Endothelial cell of umbilical vein (primary cell): ENCODE measurements at regions not wholly inside any gene's neighbourhood (a gene's known extent, or its start where the extent isn't known, plus 50 kb on each side); places are given as distances from the start of the nearest gene placed in this dataset.

Experiments
- BruUV-seq: library from RNA; stranded (reverse); fragments of 400-500 nt; replicated peaks from 2 replicates; lab custom pipeline; 2021; lab: Mats Ljungman, UMichigan
- CTCF ChIA-PET: fragments of 300-600, 350-600 bp; sonication (Branson Sonifier 250); formaldehyde crosslinking; loops from one replicate; lab custom pipeline; 2021; ENCODE audit warnings: antibody characterized with exemption, inconsistent platforms; lab: Charles Lee
- POLR2A ChIA-PET: fragments of 300-600, 350-600 bp; sonication (Branson Sonifier 250); formaldehyde crosslinking; loops from one replicate; lab custom pipeline; 2021; ENCODE audit warnings: antibody characterized with exemption, inconsistent platforms; lab: Charles Lee
- DNase-seq: peaks from one replicate; pipeline ENCODE4 v3.0.0-alpha.2; 2011; ENCODE audit warnings: low read depth, low spot score
- FAIRE-seq: peaks from 2 replicates; lab custom pipeline; 2011; peaks lifted over from hg19 to GRCh38; lab: Jason Lieb, UNC
- H2AFZ ChIP-seq: 2 replicates; pipeline ENCODE4 v1.6.0; 2012; ENCODE audit warnings: low read depth, low read length, control low read depth, inconsistent platforms
- H3K27ac ChIP-seq: 2 replicates; pipeline ENCODE4 v1.5.1; 2011; ENCODE audit warnings: low read depth, mild to moderate bottlenecking, control low read depth, low read length, moderate library complexity; ENCODE audit not compliant: insufficient read depth
- H3K27me3 ChIP-seq, 2 experiments: 2 replicates each; pipeline versions ENCODE4 v1.6.0 to v1.6.1; 2011; ENCODE audit warnings: low read length in 2 of 2, mixed read lengths in 1 of 2; ENCODE audit not compliant: control insufficient read depth in 2 of 2, insufficient read depth in 2 of 2
- H3K36me3 ChIP-seq, 2 experiments: 2 replicates in 1 of 2; 3 replicates in 1 of 2; pipeline ENCODE4 v1.5.1; 2011; ENCODE audit warnings: low read length in 2 of 2, mild to moderate bottlenecking in 1 of 2, moderate library complexity in 1 of 2; ENCODE audit not compliant: control insufficient read depth in 2 of 2, insufficient read depth in 2 of 2; ENCODE audit errors: extremely low read depth in 1 of 2
- H3K4me1 ChIP-seq: 3 replicates; pipeline ENCODE4 v1.5.1; 2011; ENCODE audit warnings: mild to moderate bottlenecking, low read length; ENCODE audit not compliant: control insufficient read depth, insufficient read depth; ENCODE audit errors: extremely low read depth
- H3K4me2 ChIP-seq: 2 replicates; pipeline ENCODE4 v1.6.1; 2011; ENCODE audit warnings: low read length, control low read depth, mixed read lengths; ENCODE audit not compliant: insufficient read depth
- H3K4me3 ChIP-seq, 3 experiments: fragments of 200-600 bp in 1 of 3; sonication (generic), shearing (Covaris generic) in 1 of 3; replicated peaks in 1 of 3; 2 replicates each; pipeline ENCODE4 v1.5.1; 2011 to 2016; ENCODE audit warnings: control low read depth in 3 of 3, low read length in 3 of 3, mild to moderate bottlenecking in 2 of 3, inconsistent platforms in 1 of 3, low read depth in 1 of 3, moderate library complexity in 1 of 3; ENCODE audit not compliant: insufficient read depth in 1 of 3
- H3K79me2 ChIP-seq: 2 replicates; pipeline ENCODE4 v1.6.0; 2012; ENCODE audit warnings: low read length, inconsistent platforms; ENCODE audit not compliant: control insufficient read depth, insufficient read depth
- H3K9ac ChIP-seq: replicated peaks from 2 replicates; pipeline ENCODE3; 2011; ENCODE audit warnings: low read length, control low read depth; ENCODE audit not compliant: insufficient read depth; ENCODE audit errors: extremely low read depth
- H3K9me1 ChIP-seq: replicated peaks from 3 replicates; pipeline ENCODE4 v1.6.0; 2011; ENCODE audit warnings: mild to moderate bottlenecking, low read length; ENCODE audit not compliant: control insufficient read depth, insufficient read depth; ENCODE audit errors: extremely low read depth
- H3K9me3 ChIP-seq: replicated peaks from 2 replicates; pipeline ENCODE4 v1.5.1; 2012; ENCODE audit warnings: low read length, inconsistent platforms; ENCODE audit not compliant: control insufficient read depth, insufficient read depth
- H4K20me1 ChIP-seq: replicated peaks from 2 replicates; pipeline ENCODE3; 2011; ENCODE audit warnings: mild to moderate bottlenecking, low read length; ENCODE audit not compliant: control insufficient read depth, insufficient read depth; ENCODE audit errors: extremely low read depth
- EZH2 ChIP-seq: IDR thresholded peaks from 2 replicates; pipeline ENCODE4 v1.6.1; 2012; ENCODE audit warnings: borderline replicate concordance, low read depth, mild to moderate bottlenecking, moderate library complexity, low read length, inconsistent platforms; ENCODE audit not compliant: severe bottlenecking
- FOS ChIP-seq: IDR thresholded peaks from 2 replicates; pipeline ENCODE4 v1.6.1; 2011; ENCODE audit warnings: mild to moderate bottlenecking, low read length, moderate library complexity, borderline replicate concordance; ENCODE audit not compliant: insufficient read depth
- GATA2 ChIP-seq: IDR thresholded peaks from 2 replicates; pipeline ENCODE4 v1.7.0; 2011; ENCODE audit warnings: low read depth, mild to moderate bottlenecking, moderate library complexity, mixed read lengths, low read length; ENCODE audit not compliant: insufficient read length, insufficient read depth
- JUN ChIP-seq: IDR thresholded peaks from 2 replicates; pipeline ENCODE4 v1.6.1; 2011; ENCODE audit warnings: borderline replicate concordance, low read depth; ENCODE audit not compliant: insufficient read length, insufficient read depth
- MYC ChIP-seq: IDR thresholded peaks from one replicate; pipeline ENCODE4 v1.6.1; 2011; ENCODE audit warnings: mild to moderate bottlenecking, low read depth, low read length
- POLR2A ChIP-seq: IDR thresholded peaks from 2 replicates; pipeline ENCODE4 v1.6.1; 2012; ENCODE audit warnings: low read depth, mild to moderate bottlenecking, control low read depth, low read length
- POLR2AphosphoS5 ChIP-seq: IDR thresholded peaks from 2 replicates; pipeline ENCODE4 v1.6.1; 2012; ENCODE audit warnings: low read depth, mild to moderate bottlenecking, control low read depth, low read length, moderate library complexity; ENCODE audit not compliant: insufficient read depth
- dilution Hi-C: fragments of 300-500 bp; cut with MboI; formaldehyde crosslinking; loops from one replicate; pipeline ENCODE4 v1.15.0; 2019; ENCODE audit warnings: low sequenced_read_pairs; ENCODE audit not compliant: extremely low pct_ligation_motif_present
- intact Hi-C: fragments of 100-400 bp; cut with micrococcal nuclease; formaldehyde crosslinking; loops from one replicate; pipeline ENCODE4 v1.10.0; 2022
- TF ChIP-seq, protein P1 (sequence below): IDR thresholded peaks from 2 replicates; pipeline ENCODE4 v1.6.1; 2011; ENCODE audit not compliant: insufficient read depth, insufficient read length
- TF ChIP-seq, protein P2 (sequence below), 2 donors: IDR thresholded peaks; 1 replicate in 1 of 2; 2 replicates in 1 of 2; pipeline ENCODE4 v1.5.1; 2011; ENCODE audit warnings: low read length in 2 of 2, mild to moderate bottlenecking in 2 of 2, moderate library complexity in 2 of 2, control low read depth in 1 of 2, inconsistent platforms in 1 of 2, low read depth in 1 of 2; ENCODE audit not compliant: insufficient read depth in 1 of 2; ENCODE audit errors: extremely low read depth in 1 of 2

DNA sequence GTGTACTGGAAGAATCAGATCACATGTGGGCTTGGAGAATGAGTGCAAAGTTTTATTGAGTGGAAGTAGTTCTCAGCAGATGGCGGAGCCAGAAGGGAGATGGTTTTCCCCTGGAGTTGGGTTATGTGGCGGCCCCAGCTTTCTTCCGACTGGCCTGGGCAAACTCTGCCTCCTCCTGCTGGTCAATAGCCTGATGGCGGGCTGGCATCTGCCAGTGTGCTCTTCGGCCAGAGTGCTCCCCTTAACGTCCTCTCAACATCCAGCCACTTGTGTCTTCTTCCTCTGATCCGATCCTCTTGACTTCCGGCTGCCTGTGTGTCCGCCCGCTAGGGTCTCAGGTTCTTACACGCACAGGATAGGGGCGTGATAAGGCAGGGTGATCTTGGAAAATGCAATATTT, 741.3 kb downstream of the RNF144A start:
- Histone ChIP-seq H3K27me3 (no peaks in the 10 kb centered on the region), H3K36me3 (no peaks in the 10 kb centered on the region), H3K9me1 (no peaks in the 10 kb centered on the region), H3K9ac (no peak overlapping the region), H3K79me2 (no peaks in the 10 kb centered on the region), H3K27ac (no peak overlapping the region), H4K20me1 (no peaks in the 10 kb centered on the region), H3K4me1 (no peaks in the 10 kb centered on the region), H3K9me3 (peaks cover 2% of the 10 kb centered on the region), H3K4me3 (no peak overlapping the region), H2AFZ (no peak overlapping the region), H3K4me2 (no peak overlapping the region)
- DNase-seq (no peak), FAIRE-seq (no peak)
- ChIA-PET CTCF (no interaction called here), POLR2A (no interaction called here)
- BruUV-seq, result no TSS peak
- dilution Hi-C loops (no loop called here), intact Hi-C loops (no loop called here)
- TF ChIP-seq MYC (no peak), EZH2 (no peak)

DNA sequence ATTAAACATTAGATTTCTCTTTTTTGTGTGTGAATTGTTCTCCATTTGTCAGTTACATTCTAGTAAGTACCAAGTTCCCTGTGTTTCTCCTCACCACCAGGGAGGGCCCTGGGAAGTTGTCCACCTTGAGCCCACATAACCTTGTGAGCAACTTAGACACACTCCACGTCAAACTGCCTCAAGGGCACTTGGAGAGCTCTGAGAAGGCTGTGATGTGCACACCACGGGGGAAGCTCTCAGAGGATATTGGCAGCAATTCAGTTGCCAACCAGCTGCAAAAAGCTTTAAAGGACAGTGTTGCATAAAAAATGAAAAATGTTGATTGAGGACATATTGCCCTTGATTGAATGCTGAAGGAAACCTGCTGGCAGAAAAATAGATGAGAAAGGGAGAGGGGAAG, 743.6 kb downstream of the RNF144A start:
- no peak overlapping the region for H3K4me3 ChIP-seq
- peaks cover 3% of the 10 kb centered on the region for H3K9me3 ChIP-seq
- no peak overlapping the region for H3K9ac ChIP-seq
- DNase-seq, result no peak
- H3K4me2 ChIP-seq, result no peak overlapping the region
- ChIA-PET CTCF (no interaction called here), POLR2A (no interaction called here)
- H4K20me1 ChIP-seq, result no peaks in the 10 kb centered on the region
- BruUV-seq, result no TSS peak
- H3K79me2 ChIP-seq, result no peaks in the 10 kb centered on the region
- H3K36me3 ChIP-seq, result no peaks in the 10 kb centered on the region
- H3K4me1 ChIP-seq, result no peaks in the 10 kb centered on the region
- dilution Hi-C loops (no loop called here), intact Hi-C loops (no loop called here)
- H2AFZ ChIP-seq, result no peak overlapping the region
- TF ChIP-seq, protein P1, sequence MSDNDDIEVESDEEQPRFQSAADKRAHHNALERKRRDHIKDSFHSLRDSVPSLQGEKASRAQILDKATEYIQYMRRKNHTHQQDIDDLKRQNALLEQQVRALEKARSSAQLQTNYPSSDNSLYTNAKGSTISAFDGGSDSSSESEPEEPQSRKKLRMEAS, result no peak
- no peak for TF ChIP-seq MYC
- TF ChIP-seq FOS, result no peak
- TF ChIP-seq POLR2AphosphoS5, result no peak
- TF ChIP-seq JUN, result no peak
- no peak for TF ChIP-seq GATA2
- TF ChIP-seq POLR2A, result no peak
- TF ChIP-seq, protein P2, sequence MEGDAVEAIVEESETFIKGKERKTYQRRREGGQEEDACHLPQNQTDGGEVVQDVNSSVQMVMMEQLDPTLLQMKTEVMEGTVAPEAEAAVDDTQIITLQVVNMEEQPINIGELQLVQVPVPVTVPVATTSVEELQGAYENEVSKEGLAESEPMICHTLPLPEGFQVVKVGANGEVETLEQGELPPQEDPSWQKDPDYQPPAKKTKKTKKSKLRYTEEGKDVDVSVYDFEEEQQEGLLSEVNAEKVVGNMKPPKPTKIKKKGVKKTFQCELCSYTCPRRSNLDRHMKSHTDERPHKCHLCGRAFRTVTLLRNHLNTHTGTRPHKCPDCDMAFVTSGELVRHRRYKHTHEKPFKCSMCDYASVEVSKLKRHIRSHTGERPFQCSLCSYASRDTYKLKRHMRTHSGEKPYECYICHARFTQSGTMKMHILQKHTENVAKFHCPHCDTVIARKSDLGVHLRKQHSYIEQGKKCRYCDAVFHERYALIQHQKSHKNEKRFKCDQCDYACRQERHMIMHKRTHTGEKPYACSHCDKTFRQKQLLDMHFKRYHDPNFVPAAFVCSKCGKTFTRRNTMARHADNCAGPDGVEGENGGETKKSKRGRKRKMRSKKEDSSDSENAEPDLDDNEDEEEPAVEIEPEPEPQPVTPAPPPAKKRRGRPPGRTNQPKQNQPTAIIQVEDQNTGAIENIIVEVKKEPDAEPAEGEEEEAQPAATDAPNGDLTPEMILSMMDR (IDR thresholded peaks at IDR 0.05; ENCODE audit: extremely low read depth in 1 of 2, insufficient read depth in 1 of 2, low read depth in 1 of 2, low read length in 2 of 2), result no peak
- TF ChIP-seq EZH2, result no peak
- H3K27me3 ChIP-seq, result no peaks in the 10 kb centered on the region
- no peak for FAIRE-seq
- no peak overlapping the region for H3K27ac ChIP-seq
- no peaks in the 10 kb centered on the region for H3K9me1 ChIP-seq
